HepG2 (cell line): ENCODE measurements at regions not wholly inside any gene's neighbourhood (a gene's known extent, or its start where the extent isn't known, plus 50 kb on each side); places are given as distances from the start of the nearest gene placed in this dataset.

Experiments used
- ATAC-seq: fragments of 200-7000 bp; cut with Tn5 transposase; 3 replicates; pipeline ENCODE4 v1.9.1; 2020; ENCODE audit warnings: mild to moderate bottlenecking, moderate library complexity
- BruUV-seq: library from RNA; stranded (reverse); fragments of 400-500 nt; replicated peaks from 2 replicates; lab custom pipeline; 2021; lab: Mats Ljungman, UMichigan
- CTCF ChIA-PET: fragments of 300-600 bp; formaldehyde crosslinking; extraction: SDS; loops from one replicate; lab custom pipeline; 2021; ENCODE audit warnings: low total read pairs, inconsistent platforms, low intra/inter-chr PET ratio; lab: Yijun Ruan, JAX
- POLR2A ChIA-PET: fragments of 350-600 bp; sonication (Branson Sonifier 250); formaldehyde crosslinking; loops from one replicate; lab custom pipeline; 2020; ENCODE audit warnings: antibody characterized with exemption, inconsistent platforms; lab: Yijun Ruan, JAX
- DNase-seq: peaks from one replicate; pipeline ENCODE4 v3.0.0-alpha.2; 2015; ENCODE audit warnings: low spot score
- FAIRE-seq: peaks from 3 replicates; lab custom pipeline; 2011; peaks lifted over from hg19 to GRCh38; lab: Jason Lieb, UNC
- H2AFZ ChIP-seq: one replicate; pipeline ENCODE4 v1.6.1; 2011; ENCODE audit warnings: low read length, inconsistent platforms
- H3K27ac ChIP-seq: fragments of 300-600 bp; 3 replicates; pipeline ENCODE4 v1.8.0; 2011; ENCODE audit warnings: mixed run types, mild to moderate bottlenecking, mixed read lengths, low read length, inconsistent platforms; ENCODE audit not compliant: insufficient read depth; ENCODE audit errors: extremely low read length
- H3K27me3 ChIP-seq, 2 experiments: fragments of 200-600 bp in 1 of 2; 2 replicates in 1 of 2; 3 replicates in 1 of 2; pipeline versions ENCODE4 v1.6.0 to v1.8.0; 2011; ENCODE audit warnings: low read length in 2 of 2, mild to moderate bottlenecking in 2 of 2, moderate library complexity in 2 of 2, inconsistent platforms in 1 of 2; ENCODE audit not compliant: insufficient read depth in 2 of 2, control insufficient read depth in 1 of 2
- H3K36me3 ChIP-seq, 2 experiments: fragments of 200-600 bp in 1 of 2; replicated peaks in 1 of 2; 2 replicates in 1 of 2; 3 replicates in 1 of 2; pipeline versions ENCODE4 v1.5.1 to v1.8.0; 2011; ENCODE audit warnings: low read length in 2 of 2, inconsistent platforms in 1 of 2; ENCODE audit not compliant: insufficient read depth in 2 of 2, control insufficient read depth in 1 of 2
- H3K4me1 ChIP-seq: 2 replicates; pipeline ENCODE4 v1.5.1; 2012; ENCODE audit warnings: low read length, inconsistent platforms; ENCODE audit not compliant: insufficient read depth
- H3K4me2 ChIP-seq: 2 replicates; pipeline ENCODE4 v1.6.0; 2011; ENCODE audit warnings: low read depth, low read length, inconsistent platforms
- H3K4me3 ChIP-seq, 3 experiments: fragments of 200-600 bp in 1 of 3; sonication (generic), shearing (Covaris generic) in 1 of 3; replicated peaks in 1 of 3; 2 replicates each; pipeline ENCODE4 v1.5.1; 2011 to 2016; ENCODE audit warnings: low read length in 3 of 3, inconsistent platforms in 2 of 3, low read depth in 2 of 3, mild to moderate bottlenecking in 2 of 3, control low read depth in 1 of 3, mixed read lengths in 1 of 3; ENCODE audit not compliant: insufficient read depth in 1 of 3
- H3K79me2 ChIP-seq: one replicate; pipeline ENCODE4 v1.6.1; 2011; ENCODE audit warnings: low read length, inconsistent platforms; ENCODE audit not compliant: insufficient read depth
- H3K9ac ChIP-seq: 2 replicates; pipeline ENCODE4 v1.6.0; 2011; ENCODE audit warnings: mild to moderate bottlenecking, low read depth, low read length, inconsistent platforms; ENCODE audit not compliant: insufficient read depth
- H3K9me3 ChIP-seq: 2 replicates; pipeline ENCODE4 v1.5.1; 2012; ENCODE audit warnings: mild to moderate bottlenecking, low read length
- H4K20me1 ChIP-seq: 2 replicates; pipeline ENCODE4 v1.6.0; 2011; ENCODE audit warnings: inconsistent platforms, mild to moderate bottlenecking, low read length, moderate library complexity; ENCODE audit not compliant: insufficient read depth
- CHD4 ChIP-seq: fragments of 200-600 bp; sonication (generic); IDR thresholded peaks from 2 replicates; pipeline ENCODE4 v1.7.0; 2017; ENCODE audit warnings: mild to moderate bottlenecking, low read length, borderline replicate concordance
- KLF6 ChIP-seq: IDR thresholded peaks from 2 replicates; pipeline ENCODE4 v1.8.0; 2016; ENCODE audit warnings: missing biosample characterization, missing genetic modification reagents
- MED8 ChIP-seq: sonication (generic); formaldehyde crosslinking; IDR thresholded peaks from 2 replicates; pipeline ENCODE4 v1.8.1; 2023; ENCODE audit warnings: mild to moderate bottlenecking, missing genetic modification reagents; ENCODE audit not compliant: insufficient replicate concordance
- MXI1 ChIP-seq: IDR thresholded peaks from 3 replicates; pipeline ENCODE4 v1.6.1; 2012; ENCODE audit warnings: low read depth, low read length, inconsistent platforms, borderline replicate concordance
- NFYC ChIP-seq: IDR thresholded peaks from 2 replicates; pipeline ENCODE4 v1.6.1; 2016; ENCODE audit warnings: missing genetic modification reagents, missing compliant biosample characterization
- SALL1 ChIP-seq: sonication (generic); formaldehyde crosslinking; IDR thresholded peaks from 2 replicates; pipeline ENCODE4 v1.8.0; 2022; ENCODE audit warnings: mild to moderate bottlenecking, missing genetic modification reagents
- TSC22D2 ChIP-seq: sonication (generic); formaldehyde crosslinking; IDR thresholded peaks from 2 replicates; pipeline ENCODE4 v1.5.1; 2020; ENCODE audit warnings: missing genetic modification reagents, mild to moderate bottlenecking, borderline replicate concordance
- ZNF256 ChIP-seq: sonication (generic); formaldehyde crosslinking; conservative IDR thresholded peaks from 2 replicates; pipeline ENCODE4 v1.4.0; 2020; ENCODE audit warnings: missing genetic modification reagents
- ZNF318 ChIP-seq: sonication (generic); formaldehyde crosslinking; IDR thresholded peaks from 2 replicates; pipeline ENCODE4 v1.4.0; 2020; ENCODE audit warnings: mild to moderate bottlenecking, missing genetic modification reagents
- ZNF329 ChIP-seq: sonication (generic); formaldehyde crosslinking; IDR thresholded peaks from 2 replicates; pipeline ENCODE4 v1.9.0; 2021; ENCODE audit warnings: low read depth, mild to moderate bottlenecking, missing genetic modification reagents
- ZNF33A ChIP-seq: sonication (generic); formaldehyde crosslinking; IDR thresholded peaks from 2 replicates; pipeline ENCODE4 v1.5.1; 2020; ENCODE audit warnings: missing genetic modification reagents, mild to moderate bottlenecking, moderate library complexity, borderline replicate concordance
- ZNF33B ChIP-seq: sonication (generic); formaldehyde crosslinking; IDR thresholded peaks from 2 replicates; pipeline ENCODE4 v1.5.1; 2020; ENCODE audit warnings: mild to moderate bottlenecking, missing genetic modification reagents
- ZSCAN31 ChIP-seq: sonication (generic); formaldehyde crosslinking; IDR thresholded peaks from 2 replicates; pipeline ENCODE4 v1.5.0; 2020; ENCODE audit warnings: low read depth, mild to moderate bottlenecking, missing genetic modification reagents
- WGBS: methylation state at CpG from one replicate; pipeline ENCODE4 v1.1.6; 2017; ENCODE audit warnings: low lambda C conversion rate; 5-methylcytosine and 5-hydroxymethylcytosine counted together
- in situ Hi-C: cut with HindIII; loops from 2 replicates; pipeline ENCODE4 v1.10.0; 2017; ENCODE audit warnings: low pct_unique_long_range_greater_than_20kb; ENCODE audit not compliant: extremely low pct_ligation_motif_present
- intact Hi-C: fragments of 100-400 bp; cut with micrococcal nuclease; formaldehyde crosslinking; loops from one replicate; pipeline ENCODE4 v1.10.0; 2022; ENCODE audit not compliant: unreplicated experiment
- TF ChIP-seq, protein P1 (sequence below): IDR thresholded peaks from 2 replicates; pipeline ENCODE4 v1.6.1; 2012; ENCODE audit warnings: low read length, improper control_type of control experiment

DNA sequence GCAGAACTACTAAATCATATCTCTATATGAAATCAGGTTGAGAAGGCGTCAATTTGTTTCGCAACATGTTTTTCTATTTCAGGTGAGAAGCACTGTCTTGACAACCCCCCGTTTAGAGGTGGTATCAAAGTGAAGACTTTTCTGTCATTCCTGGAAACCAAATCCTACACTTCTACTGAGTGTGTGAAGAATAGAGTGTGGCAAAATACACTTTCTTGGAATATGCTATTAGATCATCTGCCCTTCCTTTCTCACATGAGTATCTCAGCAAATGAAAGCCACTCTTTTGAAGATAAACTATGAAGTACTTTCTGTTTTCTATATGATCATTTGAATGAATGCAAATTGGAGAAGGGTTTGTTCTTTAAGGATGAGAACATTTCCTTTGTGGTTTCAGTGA, 174.0 kb upstream of the FMR1 start:
- no peaks in the 10 kb centered on the region for H3K9me3 ChIP-seq
- in situ Hi-C loops (no loop called here), intact Hi-C loops (no loop called here)
- ATAC-seq (no peak), FAIRE-seq (no peak), DNase-seq (no peak)
- CTCF ChIA-PET = no interaction called here
- H3K36me3 ChIP-seq = no peaks in the 10 kb centered on the region
- POLR2A ChIA-PET = no interaction called here
- H3K27me3 ChIP-seq = no peaks in the 10 kb centered on the region
- no peak overlapping the region for H3K4me2 ChIP-seq
- 8% methylated on average over 2 of the region's 3 CpGs for WGBS
- no peak overlapping the region for H3K27ac ChIP-seq
- no peaks in the 10 kb centered on the region for H4K20me1 ChIP-seq
- H3K4me1 ChIP-seq = no peaks in the 10 kb centered on the region
- BruUV-seq = no TSS peak
- H3K9ac ChIP-seq = no peak overlapping the region
- no peaks in the 10 kb centered on the region for H3K79me2 ChIP-seq
- no peak overlapping the region for H2AFZ ChIP-seq
- no peak overlapping the region for H3K4me3 ChIP-seq
- no peak for TF ChIP-seq CHD4
- TF ChIP-seq SALL1 (CRISPR knock-in tag) = no peak
- no peak for TF ChIP-seq ZNF256 (CRISPR knock-in tag)
- no peak for TF ChIP-seq ZNF318 (CRISPR knock-in tag)
- no peak for TF ChIP-seq TSC22D2 (CRISPR knock-in tag)
- no peak for TF ChIP-seq ZNF33B (CRISPR knock-in tag)
- no peak for TF ChIP-seq ZSCAN31 (CRISPR knock-in tag)
- TF ChIP-seq MXI1 = no peak
- TF ChIP-seq MED8 (CRISPR knock-in tag) = no peak
- TF ChIP-seq ZNF33A = no peak
- TF ChIP-seq, protein P1, sequence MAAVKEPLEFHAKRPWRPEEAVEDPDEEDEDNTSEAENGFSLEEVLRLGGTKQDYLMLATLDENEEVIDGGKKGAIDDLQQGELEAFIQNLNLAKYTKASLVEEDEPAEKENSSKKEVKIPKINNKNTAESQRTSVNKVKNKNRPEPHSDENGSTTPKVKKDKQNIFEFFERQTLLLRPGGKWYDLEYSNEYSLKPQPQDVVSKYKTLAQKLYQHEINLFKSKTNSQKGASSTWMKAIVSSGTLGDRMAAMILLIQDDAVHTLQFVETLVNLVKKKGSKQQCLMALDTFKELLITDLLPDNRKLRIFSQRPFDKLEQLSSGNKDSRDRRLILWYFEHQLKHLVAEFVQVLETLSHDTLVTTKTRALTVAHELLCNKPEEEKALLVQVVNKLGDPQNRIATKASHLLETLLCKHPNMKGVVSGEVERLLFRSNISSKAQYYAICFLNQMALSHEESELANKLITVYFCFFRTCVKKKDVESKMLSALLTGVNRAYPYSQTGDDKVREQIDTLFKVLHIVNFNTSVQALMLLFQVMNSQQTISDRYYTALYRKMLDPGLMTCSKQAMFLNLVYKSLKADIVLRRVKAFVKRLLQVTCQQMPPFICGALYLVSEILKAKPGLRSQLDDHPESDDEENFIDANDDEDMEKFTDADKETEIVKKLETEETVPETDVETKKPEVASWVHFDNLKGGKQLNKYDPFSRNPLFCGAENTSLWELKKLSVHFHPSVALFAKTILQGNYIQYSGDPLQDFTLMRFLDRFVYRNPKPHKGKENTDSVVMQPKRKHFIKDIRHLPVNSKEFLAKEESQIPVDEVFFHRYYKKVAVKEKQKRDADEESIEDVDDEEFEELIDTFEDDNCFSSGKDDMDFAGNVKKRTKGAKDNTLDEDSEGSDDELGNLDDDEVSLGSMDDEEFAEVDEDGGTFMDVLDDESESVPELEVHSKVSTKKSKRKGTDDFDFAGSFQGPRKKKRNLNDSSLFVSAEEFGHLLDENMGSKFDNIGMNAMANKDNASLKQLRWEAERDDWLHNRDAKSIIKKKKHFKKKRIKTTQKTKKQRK = no peak
- TF ChIP-seq NFYC = no peak
- no peak for TF ChIP-seq KLF6
- TF ChIP-seq ZNF329 (CRISPR knock-in tag) = no peak
